OCI-LY7 (cell line): ENCODE measurements at regions not wholly inside any gene's neighbourhood (a gene's known extent, or its start where the extent isn't known, plus 50 kb on each side); places are given as distances from the start of the nearest gene placed in this dataset.

ENCODE experiments used
- EZH2phosphoT487 ChIP-seq: fragments of 200-600 bp; sonication (generic); IDR thresholded peaks from 2 replicates; pipeline ENCODE4 v1.6.1; 2018; ENCODE audit warnings: low read depth, borderline replicate concordance, mild to moderate bottlenecking, mixed run types, antibody characterized with exemption, low read length, moderate library complexity, mixed read lengths
- TF ChIP-seq, protein P1 (sequence below): fragments of 200-600 bp; sonication (generic); conservative IDR thresholded peaks from 2 replicates; pipeline ENCODE4 v1.5.1; 2014; ENCODE audit warnings: mild to moderate bottlenecking, antibody characterized with exemption, low read length, moderate library complexity, mixed read lengths

DNA sequence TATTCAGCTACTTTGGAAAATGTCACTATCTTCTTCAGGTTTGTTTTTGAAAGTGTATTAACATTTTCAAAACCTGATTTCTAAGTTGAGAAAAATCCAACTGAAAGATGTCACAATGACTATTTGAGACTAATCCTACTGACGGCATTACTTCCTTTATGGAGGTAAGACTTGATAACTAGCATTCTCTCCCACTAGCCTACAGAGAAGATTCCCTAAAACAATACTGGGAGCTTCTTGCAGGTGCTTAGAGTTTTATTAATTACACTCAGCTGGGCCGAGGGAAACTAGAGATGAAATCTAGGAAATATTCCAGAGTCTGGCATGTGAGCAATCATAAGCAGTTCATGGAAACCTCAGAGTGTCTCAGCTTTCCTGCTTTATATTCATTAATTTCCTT lies 114.0 kb downstream of the LCA5 start:
- TF ChIP-seq, protein P1, sequence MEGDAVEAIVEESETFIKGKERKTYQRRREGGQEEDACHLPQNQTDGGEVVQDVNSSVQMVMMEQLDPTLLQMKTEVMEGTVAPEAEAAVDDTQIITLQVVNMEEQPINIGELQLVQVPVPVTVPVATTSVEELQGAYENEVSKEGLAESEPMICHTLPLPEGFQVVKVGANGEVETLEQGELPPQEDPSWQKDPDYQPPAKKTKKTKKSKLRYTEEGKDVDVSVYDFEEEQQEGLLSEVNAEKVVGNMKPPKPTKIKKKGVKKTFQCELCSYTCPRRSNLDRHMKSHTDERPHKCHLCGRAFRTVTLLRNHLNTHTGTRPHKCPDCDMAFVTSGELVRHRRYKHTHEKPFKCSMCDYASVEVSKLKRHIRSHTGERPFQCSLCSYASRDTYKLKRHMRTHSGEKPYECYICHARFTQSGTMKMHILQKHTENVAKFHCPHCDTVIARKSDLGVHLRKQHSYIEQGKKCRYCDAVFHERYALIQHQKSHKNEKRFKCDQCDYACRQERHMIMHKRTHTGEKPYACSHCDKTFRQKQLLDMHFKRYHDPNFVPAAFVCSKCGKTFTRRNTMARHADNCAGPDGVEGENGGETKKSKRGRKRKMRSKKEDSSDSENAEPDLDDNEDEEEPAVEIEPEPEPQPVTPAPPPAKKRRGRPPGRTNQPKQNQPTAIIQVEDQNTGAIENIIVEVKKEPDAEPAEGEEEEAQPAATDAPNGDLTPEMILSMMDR: no peak
- TF ChIP-seq EZH2phosphoT487: no peak
